ENCODE measurements at regions not wholly inside any gene's neighbourhood (a gene's known extent, or its start where the extent isn't known, plus 50 kb on each side); places are given as distances from the start of the nearest gene placed in this dataset.

DNA sequence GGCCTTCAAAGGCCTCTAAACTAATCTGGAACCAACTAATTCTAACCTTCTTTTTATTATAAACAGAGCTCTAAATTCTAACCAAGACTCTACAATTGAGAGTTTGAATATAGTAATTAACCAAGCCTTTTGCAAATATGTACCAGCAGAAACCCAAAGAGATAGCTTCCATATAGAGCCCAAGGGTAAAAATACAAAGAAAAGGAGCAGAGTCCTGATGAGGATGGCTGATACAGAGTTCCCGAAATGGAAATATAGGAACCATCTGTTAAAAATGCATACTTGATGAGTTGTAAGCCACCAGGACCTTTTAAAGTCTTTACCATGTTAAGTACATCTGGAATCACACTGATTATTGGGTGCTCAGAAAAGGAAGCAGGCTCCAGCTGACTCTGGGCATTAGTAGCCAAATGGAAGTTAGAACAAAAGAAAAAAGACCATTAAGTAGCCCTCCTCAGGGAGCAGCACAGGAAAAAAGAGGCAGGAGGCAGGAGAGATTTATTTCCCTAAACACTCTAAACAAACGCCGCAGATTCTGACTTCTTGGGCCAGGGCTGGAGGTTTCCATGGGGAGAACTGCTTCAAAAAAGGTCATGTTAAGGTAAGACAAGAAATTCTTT, 463.1 kb upstream of the FAT3 start:
- DNase-seq (ENCODE audit: low read depth in 2 of 2) = no peak

DNA sequence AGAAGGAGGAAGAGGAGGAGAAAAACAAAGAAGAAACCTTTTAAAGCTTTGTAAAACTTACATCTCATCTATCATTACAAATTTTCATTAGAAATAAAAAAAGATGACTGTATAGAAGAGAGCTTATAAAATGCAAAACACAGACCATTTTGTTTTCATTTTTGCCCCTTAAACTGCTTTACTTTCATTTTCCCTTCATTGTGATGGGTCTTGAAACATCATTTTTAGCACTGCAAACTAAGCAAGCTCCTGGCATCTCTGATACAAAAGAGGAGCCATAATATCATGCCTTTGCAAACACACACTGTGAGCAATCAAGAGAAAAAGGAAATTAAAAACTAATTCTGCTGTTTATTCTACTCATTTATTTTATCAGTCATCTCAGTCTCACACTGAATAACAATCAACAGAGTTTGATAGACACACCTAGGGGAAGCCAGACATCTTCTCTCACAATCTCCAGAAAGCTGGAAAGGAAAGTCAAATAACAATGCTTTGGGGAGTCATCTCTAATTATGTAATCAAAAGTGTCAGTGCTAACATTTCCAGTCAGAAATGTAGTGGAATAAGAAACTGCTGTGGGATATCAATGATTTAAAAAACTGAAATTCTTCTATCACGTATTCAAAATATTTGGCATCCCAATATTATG, 467.7 kb upstream of the FAT3 start:
- DNase-seq (ENCODE audit: low read depth in 2 of 2) = no peak

DNA sequence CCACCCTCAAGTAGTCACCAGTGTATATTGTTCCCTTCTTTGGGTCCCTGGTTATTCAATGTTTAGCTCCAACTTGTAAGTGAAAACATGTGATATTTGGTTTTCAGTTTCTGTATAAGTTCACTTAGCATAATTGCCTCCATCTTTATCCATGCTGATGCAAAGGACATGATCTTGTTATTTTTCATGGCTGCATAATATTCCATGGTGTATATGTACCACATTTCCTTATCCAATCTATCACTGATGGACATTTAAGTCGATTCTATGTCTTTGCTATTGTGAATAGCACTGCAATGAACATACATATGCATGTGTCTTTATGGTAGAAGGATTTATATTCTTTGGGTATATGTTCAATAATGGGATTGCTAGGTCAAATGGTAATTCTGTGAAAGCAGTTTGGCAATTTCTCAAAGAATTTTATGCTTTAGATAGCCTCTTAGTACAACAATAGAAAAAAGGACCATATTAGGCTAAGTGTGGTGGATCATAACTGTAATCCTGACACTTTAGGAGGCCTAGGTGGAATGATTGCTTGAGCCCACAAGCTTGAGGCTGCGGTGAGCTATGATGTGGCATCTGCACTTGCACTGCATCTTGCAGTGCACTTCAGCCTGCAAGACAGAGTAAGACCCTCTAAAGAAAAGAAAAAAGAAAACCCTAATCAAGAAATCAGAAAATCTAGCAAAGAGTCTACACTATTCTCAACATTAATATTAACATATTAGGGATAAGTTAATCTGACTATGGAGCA, 468.5 kb upstream of the FAT3 start:
- no peak for DNase-seq (ENCODE audit: low read depth in 2 of 2)

DNA sequence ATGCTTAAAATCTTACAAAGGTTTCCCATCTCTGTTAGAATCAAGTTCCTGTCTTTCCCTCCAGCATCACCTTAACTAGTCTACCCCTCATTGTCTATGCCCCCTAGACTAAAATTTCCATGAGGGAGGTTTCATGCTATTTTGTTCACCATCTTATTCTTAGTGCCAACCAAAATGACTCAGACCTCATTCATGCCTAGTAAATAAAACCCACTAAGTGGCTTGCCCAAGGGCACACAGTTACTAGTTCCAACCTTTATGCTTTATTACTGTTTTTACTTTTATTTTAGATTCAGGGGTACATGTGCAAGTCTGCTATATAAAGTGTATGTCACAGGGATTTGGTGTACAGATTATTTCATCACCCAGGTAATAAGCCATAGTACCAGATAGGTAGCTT, 469.1 kb upstream of the FAT3 start:
- DNase-seq (ENCODE audit: low read depth in 2 of 2) = no peak

DNA sequence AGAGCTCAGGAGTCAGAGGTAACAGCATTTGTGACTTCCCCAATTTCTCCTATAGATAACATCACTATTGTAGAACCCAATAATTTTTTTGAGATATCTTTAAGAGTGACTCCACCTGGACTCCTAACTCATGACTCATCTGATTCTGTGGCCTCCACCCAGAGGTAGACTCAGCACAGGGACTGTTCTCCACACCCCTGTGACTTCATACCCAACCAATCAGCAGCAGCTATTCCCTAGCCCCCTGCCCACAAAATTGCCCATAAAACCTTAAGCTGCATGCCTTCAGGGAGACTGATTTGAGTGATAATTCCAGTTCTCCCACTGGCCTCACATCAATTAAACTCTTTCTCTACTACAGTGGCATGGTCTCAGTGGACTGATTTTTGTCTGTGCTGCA, 475.4 kb upstream of the FAT3 start:
- no peak for DNase-seq (ENCODE audit: low read depth in 2 of 2)

DNA sequence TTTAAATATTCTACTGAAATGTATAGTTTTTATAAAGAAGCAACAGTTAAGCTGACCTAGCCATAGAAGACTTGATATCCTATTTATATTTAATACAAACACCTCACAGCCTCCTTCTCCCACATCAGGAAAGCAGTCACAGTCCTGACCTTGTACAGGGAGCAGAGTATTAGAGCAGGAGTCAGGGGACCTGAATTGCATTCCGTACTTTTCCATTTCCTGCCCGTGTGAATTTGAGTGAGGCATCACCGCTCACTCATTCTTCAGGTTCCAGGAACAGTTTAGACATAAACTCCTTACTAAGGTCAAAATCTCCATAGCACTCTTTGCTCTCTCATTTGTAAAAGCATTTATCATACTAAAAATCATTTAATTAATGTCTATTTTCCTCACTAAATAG, 482.5 kb upstream of the FAT3 start:
- DNase-seq (ENCODE audit: low read depth in 2 of 2) = no peak

DNA sequence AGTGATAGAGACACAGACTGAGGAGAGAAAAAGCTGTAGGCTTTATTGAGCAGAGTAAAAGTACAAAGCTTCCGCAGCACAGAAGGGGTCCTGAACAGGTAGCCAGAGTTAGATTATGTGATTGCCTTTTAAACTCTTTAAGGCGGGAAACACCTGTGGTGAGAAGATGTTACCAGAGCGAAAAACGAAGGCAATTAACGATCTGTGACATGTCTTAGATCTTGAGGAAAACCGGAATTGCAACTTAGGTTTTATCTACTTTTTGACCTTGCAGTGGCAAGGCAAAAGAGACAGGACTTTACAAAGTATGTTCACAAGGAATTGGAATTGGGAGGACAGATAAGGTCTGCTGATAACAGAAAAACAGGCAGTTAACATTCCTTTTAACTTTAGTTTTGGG, 493.6 kb upstream of the FAT3 start:
- no peak for DNase-seq (ENCODE audit: low read depth in 2 of 2)

DNA sequence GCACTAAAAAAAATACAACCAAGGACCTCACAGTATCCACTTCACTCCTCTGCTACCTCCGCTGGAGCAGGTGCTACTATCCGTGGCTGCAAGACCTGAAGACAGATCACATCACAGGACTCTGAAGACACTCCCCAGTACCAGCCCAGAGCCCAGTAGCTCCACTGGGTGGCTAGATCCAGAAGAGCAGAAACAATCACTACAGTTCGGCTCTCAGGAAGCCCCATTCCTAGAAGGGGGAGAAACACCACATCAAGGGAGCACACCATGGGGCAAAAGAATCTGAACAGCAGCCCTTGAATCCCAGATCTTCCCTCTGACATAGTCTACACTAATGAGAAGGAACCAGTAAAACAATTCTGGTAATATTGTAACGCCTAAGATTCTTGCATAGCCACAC, 494.0 kb upstream of the FAT3 start:
- DNase-seq (ENCODE audit: low read depth in 2 of 2) = no peak

DNA sequence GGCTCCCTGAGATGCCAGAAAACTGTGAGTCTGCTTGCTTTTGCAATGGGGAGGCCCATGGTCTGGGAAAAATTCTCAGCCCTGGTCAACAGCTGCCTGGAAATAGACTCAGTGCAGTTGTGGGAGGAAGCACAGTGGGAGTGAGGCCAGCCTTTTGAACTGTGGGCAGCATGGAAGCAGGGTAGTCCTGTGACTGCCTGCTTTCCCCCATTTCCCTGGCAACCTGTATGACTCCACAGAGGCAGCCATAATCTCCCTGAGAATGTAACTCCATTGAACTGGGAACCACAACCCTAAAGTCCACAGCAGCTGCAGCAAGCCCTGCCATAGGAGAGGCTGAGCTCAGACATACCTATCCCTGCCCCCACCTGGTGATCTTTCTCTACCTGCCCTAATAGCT, 494.6 kb upstream of the FAT3 start:
- no peak for DNase-seq (ENCODE audit: low read depth in 2 of 2)

DNA sequence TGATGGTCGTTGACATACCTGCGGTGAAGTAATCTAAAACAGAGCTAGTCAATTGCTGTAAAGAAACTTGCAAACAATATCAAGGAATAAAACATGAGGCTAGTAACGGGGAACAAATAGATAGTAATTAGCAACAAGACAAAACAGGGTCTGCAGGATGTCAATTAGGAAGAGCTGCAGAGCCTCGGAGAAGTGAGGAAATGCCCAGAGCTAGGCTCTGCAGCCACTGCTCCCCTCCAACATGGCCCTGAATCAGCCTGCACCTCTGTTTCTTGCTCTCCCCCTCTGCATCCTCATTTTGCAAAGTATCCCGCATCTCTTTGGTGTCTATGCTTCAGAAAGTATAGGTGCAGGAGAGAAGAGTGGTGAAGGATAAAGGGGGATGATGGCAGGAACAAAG, 507.4 kb upstream of the FAT3 start:
- no peak for DNase-seq (ENCODE audit: low read depth in 2 of 2)

DNA sequence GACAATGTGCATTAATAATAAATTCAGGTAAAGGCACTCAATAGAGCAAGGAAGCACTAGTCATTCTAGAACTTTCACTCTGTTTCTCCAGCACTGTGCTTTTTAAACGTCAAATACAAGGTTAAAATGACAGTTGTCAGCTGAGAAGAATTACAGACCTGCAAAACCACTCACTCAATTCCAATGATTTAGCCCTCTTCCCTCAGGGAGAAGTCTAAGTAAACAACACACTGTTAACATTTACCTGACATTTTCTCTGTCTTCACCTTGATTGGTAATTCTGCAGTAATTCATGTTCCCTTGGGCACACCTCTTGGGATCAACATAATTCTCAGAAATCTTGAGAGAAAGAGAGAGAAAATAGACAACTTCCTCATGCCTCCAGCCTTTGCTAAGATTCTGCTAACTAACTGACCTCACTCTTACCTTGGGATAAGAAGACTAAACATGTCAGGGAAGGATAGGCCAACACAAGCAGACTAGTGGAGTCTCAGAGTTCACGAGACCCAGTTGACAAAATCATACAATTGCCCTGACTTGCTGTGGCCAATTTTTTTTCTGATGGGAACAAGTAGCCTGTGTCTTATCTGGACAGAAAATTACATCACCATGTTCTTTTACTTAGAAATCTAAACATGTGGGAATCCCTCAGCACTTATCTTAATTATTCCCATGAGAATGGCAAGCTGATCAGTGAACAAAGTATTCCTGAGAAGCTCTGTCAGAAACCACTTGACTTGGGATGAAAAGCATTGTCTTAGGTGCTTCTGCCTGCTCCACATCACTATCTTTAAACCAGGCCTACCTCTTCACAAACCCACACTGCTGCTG, 516.8 kb upstream of the FAT3 start:
- DNase-seq (ENCODE audit: low read depth in 2 of 2) = no peak

DNA sequence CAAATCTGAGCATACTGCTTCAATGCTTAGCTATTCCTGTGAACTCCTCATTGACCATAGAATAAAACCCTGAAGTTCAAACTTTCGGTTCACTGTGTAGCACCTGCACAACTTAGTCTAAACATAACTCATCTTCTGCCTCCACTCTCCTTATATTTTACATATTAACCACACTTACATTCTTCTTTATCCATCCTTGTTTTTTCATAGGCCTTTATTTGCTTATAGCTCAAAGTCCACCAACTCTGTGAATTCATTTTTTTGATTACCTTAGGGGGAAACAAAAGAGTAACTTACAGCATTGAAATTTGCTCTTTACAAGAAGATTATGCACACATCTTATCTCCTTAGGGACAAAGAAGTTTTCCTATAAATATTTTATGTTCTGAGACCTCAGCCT, 521.6 kb upstream of the FAT3 start:
- no peak for DNase-seq (ENCODE audit: low read depth in 2 of 2)

DNA sequence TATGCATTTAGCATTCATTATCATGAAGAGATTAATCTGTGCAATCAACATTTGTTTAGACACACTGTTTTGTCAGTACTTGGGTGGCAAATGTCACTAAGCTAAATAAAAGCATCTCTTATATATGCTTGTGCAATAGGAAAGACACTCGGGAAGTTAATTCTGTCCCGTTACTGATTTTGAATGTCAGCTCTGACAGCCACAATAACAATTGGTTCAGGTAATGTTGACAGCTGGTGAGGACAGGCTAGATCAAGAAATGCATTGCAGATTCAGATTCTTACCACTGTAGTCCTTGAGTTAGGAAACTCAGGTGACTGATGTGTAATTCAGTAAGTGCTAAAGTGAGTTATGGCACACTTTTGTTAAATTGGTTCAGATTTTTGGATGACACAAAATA, 523.8 kb upstream of the FAT3 start:
- DNase-seq (ENCODE audit: low read depth in 2 of 2) = no peak

DNA sequence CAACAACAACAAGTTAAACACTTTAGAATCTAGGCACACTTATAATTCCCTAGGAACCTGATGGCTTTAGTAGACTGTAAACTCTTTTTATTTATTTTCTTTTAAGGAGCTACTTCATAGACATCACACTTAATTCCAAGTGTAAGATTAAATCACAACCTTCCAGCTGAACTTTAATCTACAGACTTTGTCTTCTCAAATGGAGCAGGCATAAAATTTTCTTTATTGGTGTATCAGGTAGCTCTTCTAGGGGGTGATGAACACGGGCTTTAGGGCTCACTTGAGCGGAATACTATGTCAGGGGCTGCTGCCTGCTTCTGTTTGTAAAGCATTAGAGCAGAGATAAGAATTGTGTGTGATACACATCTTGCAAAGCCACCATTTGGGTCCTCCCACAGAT, 525.8 kb upstream of the FAT3 start:
- DNase-seq (ENCODE audit: low read depth in 2 of 2) = no peak

DNA sequence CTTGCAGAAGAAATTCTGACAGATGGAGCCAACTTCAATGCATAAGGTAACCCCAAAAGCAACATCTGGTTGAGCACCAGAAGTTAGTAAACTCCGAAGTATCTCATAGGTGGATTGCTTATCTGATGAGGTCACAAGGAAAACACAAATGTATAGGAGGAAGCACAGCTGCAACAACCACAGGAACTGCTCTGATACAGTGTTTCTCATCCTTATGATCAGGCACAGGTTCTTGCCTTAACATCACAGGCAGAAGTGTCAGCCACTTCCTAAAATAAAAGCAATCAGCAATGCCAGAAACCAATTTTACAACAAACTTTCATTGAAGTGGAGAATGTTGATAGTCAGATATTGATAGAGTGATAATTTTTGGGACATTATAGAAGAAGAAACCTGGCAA, 530.3 kb upstream of the FAT3 start:
- no peak for DNase-seq (ENCODE audit: low read depth in 2 of 2)

DNA sequence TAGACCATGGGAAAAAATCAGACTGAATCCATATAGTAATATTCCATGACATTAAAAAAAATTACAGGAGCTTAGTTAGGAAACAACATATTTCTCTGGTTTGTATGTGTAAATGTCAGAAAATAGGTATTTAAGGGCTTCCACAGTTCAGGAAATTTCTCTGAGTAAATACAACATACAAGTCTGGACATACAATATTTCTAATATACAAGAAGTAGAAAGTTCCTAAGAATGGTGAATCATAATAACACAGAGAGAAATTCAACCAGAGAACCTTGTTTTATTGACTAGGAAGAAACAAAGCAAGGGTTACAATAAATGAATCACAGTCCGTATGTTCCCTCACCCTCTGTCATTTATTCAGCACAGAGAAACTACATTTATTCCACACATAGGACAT, 532.7 kb upstream of the FAT3 start:
- DNase-seq (ENCODE audit: low read depth in 2 of 2) = no peak

DNA sequence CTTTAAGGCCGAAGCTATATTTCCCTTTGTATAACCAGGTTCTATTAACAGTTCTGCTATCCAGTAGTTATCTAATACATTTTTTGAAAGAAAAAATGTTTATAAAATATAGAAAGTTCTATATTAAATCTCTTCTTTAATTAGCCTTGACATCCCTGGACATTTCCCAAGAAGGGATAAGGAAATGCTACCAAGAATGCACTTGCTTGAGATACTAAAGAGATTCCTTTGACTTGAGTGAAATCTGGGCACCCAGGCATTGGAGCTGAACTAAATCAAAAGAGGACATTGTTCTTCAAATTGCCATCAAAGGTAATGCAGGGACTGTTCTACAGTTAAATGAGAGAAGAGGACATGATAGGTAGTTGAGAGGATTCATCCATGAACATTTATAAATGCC, 535.9 kb upstream of the FAT3 start:
- no peak for DNase-seq (ENCODE audit: low read depth in 2 of 2)

DNA sequence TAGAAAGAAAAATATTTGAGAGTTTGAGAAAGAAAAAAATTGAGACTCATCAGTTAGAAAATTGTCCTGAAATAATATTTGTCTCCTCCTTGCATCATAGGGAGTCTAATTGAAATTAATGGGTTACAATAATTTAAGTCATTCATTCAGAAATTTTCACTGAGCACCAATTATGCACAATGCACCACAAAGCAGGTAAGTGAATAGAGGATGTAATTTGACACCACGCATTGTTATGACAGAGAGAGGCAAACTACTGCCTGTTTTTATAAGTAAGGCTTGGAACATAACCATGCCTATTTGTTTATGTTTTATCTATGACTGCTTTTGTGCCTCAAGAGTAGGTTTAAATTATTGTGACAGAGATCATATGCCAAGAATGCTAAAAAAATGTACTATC, 537.9 kb upstream of the FAT3 start:
- DNase-seq (ENCODE audit: low read depth in 2 of 2) = no peak

DNA sequence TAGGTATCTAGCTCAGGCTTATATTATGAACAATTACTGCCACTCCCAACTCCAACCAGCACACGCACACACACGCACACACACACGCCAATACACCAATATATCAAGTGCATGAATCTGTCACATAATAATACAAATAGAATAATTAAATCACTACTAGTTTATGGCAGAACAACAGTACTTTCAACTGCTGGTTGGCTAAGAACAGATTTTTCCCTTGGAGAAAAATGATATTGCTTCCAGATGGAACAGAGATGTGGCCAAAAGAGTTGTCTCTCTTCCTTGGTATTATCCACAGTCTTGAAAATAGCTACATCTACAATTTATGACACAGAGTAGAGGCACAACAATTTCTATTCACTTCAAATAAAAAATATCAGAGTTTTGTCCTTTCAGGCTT, 538.3 kb upstream of the FAT3 start:
- no peak for DNase-seq (ENCODE audit: low read depth in 2 of 2)

DNA sequence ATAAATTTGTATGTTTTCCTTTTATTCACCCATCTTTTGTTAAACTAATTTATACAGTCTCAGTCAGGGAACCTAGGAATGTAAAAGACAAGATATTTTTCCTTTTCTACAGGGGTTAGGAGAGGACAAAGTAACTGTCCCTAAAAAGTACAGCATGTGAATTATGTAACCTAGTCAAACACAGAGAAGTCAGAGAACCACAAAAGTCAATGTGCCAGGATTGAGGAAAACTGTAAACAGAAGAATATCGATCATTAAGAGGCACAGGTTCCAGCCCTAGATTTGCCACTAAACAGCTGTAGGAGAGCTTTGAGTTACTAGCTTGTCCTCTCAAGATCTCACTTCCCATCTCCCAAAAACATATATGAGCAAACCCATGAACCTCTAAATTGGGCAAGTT, 550.9 kb upstream of the FAT3 start:
- DNase-seq (ENCODE audit: low read depth in 2 of 2) = no peak

DNA sequence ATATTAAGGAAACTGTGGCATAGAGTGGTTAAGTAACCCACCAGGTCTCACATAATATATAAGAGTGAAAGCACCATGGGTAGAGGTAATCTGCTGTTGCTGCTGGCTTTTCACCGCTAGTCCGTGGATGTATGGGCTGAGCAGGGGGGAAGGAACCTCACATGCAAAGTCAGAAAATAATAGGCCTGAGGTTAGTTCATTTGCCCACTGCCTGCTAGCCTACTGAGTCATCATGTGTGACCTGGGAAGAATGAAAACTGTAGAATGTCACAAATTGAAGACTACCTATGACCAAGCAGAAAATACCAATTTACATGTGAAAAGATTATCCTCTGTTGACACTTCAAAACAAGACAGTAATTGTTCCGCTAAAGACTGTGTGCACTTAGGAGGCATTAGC, 560.1 kb upstream of the FAT3 start:
- no peak for DNase-seq (ENCODE audit: low read depth in 2 of 2)

DNA sequence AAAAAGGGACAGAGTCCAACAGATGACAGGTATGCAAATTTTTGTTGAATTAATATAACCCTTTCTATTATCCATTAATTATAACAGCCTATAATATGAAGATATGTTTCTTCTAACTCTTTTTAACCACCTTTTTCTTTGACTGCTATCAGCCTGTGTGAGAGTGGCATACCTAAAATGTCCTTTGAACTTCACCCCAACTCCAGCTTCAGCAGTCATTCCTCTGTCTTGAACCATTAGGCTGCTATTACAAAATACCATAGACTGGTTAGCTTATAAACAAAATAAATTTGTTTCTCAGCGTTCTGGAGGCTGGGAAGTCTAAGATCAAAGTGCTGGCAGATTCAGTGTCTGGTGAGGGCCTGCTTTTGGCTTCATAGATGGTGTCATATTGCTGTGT, 564.6 kb upstream of the FAT3 start:
- DNase-seq (ENCODE audit: low read depth in 2 of 2) = no peak

DNA sequence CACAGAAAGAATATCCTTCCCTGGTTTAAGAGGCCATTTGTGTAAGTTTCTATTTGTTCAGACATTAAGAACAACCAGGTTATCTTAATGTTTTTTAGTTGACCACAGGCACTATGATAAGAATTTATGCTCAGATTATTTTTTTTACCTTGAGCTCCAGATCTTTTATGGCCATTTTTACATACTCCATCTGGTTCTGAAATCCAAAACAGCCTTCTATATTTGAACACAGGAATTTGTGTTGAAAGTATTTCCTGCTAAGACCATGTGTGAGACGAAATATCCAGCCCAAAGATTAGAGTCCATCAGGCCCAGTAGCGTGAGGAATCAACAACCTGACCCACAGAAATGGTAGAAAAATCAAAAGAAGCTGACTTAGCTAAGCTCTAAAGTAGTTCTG, 569.9 kb upstream of the FAT3 start:
- no peak for DNase-seq (ENCODE audit: low read depth in 2 of 2)

Measured in stimulated activated CD4-positive, alpha-beta T cell treated with anti-CD3 and anti-CD28 coated beads, Interleukin-1b, Interleukin-23, amount 100 ng/mL, for 4 hours (primary cell).